ENCODE measurements at regions not wholly inside any gene's neighbourhood (a gene's known extent, or its start where the extent isn't known, plus 50 kb on each side); places are given as distances from the start of the nearest gene placed in this dataset.

GRCh38 chr16:48105976-48106375, 49.8 kb downstream of the ABCC12 start:
- Histone ChIP-seq H3K27ac (no peak overlapping the region), H3K4me3 (no peak overlapping the region)

- no peak overlapping the region for H3K4me3 ChIP-seq
- H3K27ac ChIP-seq: no peak overlapping the region
Observed at GRCh38 chr16:48105456-48105855, 50.3 kb downstream of the ABCC12 start.

- Histone ChIP-seq H3K27ac (no peak overlapping the region), H3K4me3 (no peak overlapping the region)
Observed at GRCh38 chr16:48103591-48103990, 52.2 kb downstream of the ABCC12 start.

GRCh38 chr16:48102083-48103008, 53.4 kb downstream of the ABCC12 start:
- Histone ChIP-seq H3K4me3 (no peak overlapping the region), H3K27ac (peak overlapping the region in 4 of 21 experiments; percentile 11 to 79 (median 68))

GRCh38 chr16:48101069-48101674, 54.6 kb downstream of the ABCC12 start:
- peak overlapping the region in 7 of 21 experiments; percentile 6 to 79 (median 60) for H3K27ac ChIP-seq

GRCh38 chr16:48099455-48099854, 56.3 kb downstream of the ABCC12 start:
- no peak overlapping the region for H3K4me3 ChIP-seq

More at GRCh38 chr16:48101069-48101674, 54.6 kb downstream of the ABCC12 start:
- H3K4me3 ChIP-seq: no peak overlapping the region

GRCh38 chr16:48098472-48098871, 57.3 kb downstream of the ABCC12 start:
- H3K4me3 ChIP-seq: no peak overlapping the region
- no peak overlapping the region for H3K27ac ChIP-seq

More at GRCh38 chr16:48099455-48099854, 56.3 kb downstream of the ABCC12 start:
- H3K27ac ChIP-seq: no peak overlapping the region

- no peak overlapping the region for H3K27ac ChIP-seq
- peak overlapping the region in 1 of 7 experiments; percentile 23 for H3K4me3 ChIP-seq
Observed at GRCh38 chr16:48091117-48091516, 64.7 kb downstream of the ABCC12 start.

- Histone ChIP-seq H3K4me3 (no peak overlapping the region), H3K27ac (no peak overlapping the region)
Observed at GRCh38 chr16:48089053-48089792, 66.6 kb downstream of the ABCC12 start.

- Histone ChIP-seq H3K4me3 (no peak overlapping the region), H3K27ac (no peak overlapping the region)
Observed at GRCh38 chr16:48087639-48088038, 68.2 kb downstream of the ABCC12 start.

GRCh38 chr16:48086422-48086821, 69.4 kb downstream of the ABCC12 start:
- H3K27ac ChIP-seq: no peak overlapping the region
- no peak overlapping the region for H3K4me3 ChIP-seq

GRCh38 chr16:48085729-48086128, 70.1 kb downstream of the ABCC12 start:
- H3K4me3 ChIP-seq: no peak overlapping the region

GRCh38 chr16:48084826-48085225, 71.0 kb downstream of the ABCC12 start:
- Histone ChIP-seq H3K4me3 (no peak overlapping the region), H3K27ac (no peak overlapping the region)

More at GRCh38 chr16:48085729-48086128, 70.1 kb downstream of the ABCC12 start:
- H3K27ac ChIP-seq: no peak overlapping the region

GRCh38 chr16:48082516-48082915, 73.3 kb downstream of the ABCC12 start:
- H3K4me3 ChIP-seq: no peak overlapping the region

GRCh38 chr16:48081656-48082055, 74.1 kb downstream of the ABCC12 start:
- H3K4me3 ChIP-seq: no peak overlapping the region
- H3K27ac ChIP-seq: no peak overlapping the region

More at GRCh38 chr16:48082516-48082915, 73.3 kb downstream of the ABCC12 start:
- H3K27ac ChIP-seq: no peak overlapping the region

GRCh38 chr16:48076455-48077012, 79.3 kb downstream of the ABCC12 start:
- no peak overlapping the region for H3K27ac ChIP-seq
- H3K4me3 ChIP-seq: no peak overlapping the region

- H3K4me3 ChIP-seq: no peak overlapping the region
- no peak overlapping the region for H3K27ac ChIP-seq
Observed at GRCh38 chr16:48075398-48075797, 80.4 kb downstream of the ABCC12 start.

- no peak overlapping the region for H3K27ac ChIP-seq
- no peak overlapping the region for H3K4me3 ChIP-seq
Observed at GRCh38 chr16:48067388-48067787, 88.4 kb downstream of the ABCC12 start.

GRCh38 chr16:48064971-48065370, 90.8 kb downstream of the ABCC12 start:
- Histone ChIP-seq H3K27ac (no peak overlapping the region), H3K4me3 (no peak overlapping the region)

GRCh38 chr16:48062681-48063080, 93.1 kb downstream of the ABCC12 start:
- Histone ChIP-seq H3K27ac (no peak overlapping the region), H3K4me3 (no peak overlapping the region)
